HCT116 (cell line): ENCODE measurements at regions not wholly inside any gene's neighbourhood (a gene's known extent, or its start where the extent isn't known, plus 50 kb on each side); places are given as distances from the start of the nearest gene placed in this dataset.

Experiments
- ATAC-seq: fragments of 200-7000 bp; cut with Tn5 transposase; 2 replicates; pipeline ENCODE4 v1.9.1; 2020; ENCODE audit warnings: mild to moderate bottlenecking, moderate library complexity
- BruUV-seq: library from RNA; stranded (reverse); fragments of 400-500 nt; replicated peaks from 2 replicates; lab custom pipeline; 2021; lab: Mats Ljungman, UMichigan
- CTCF ChIA-PET: fragments of 300-600 bp; sonication (Branson Sonifier 250); formaldehyde crosslinking; loops from one replicate; lab custom pipeline; 2021; ENCODE audit warnings: antibody characterized with exemption; lab: Charles Lee
- POLR2A ChIA-PET: fragments of 300-600, 350-600 bp; sonication (Branson Sonifier 250); formaldehyde crosslinking; loops from one replicate; lab custom pipeline; 2021; ENCODE audit warnings: antibody characterized with exemption; lab: Charles Lee
- RAD21 ChIA-PET, 2 experiments: fragments of 300-600 bp; sonication (Branson Sonifier 250); formaldehyde crosslinking; loops; one replicate each; lab custom pipeline; 2023; ENCODE audit warnings: low total read pairs in 2 of 2; ENCODE audit not compliant: uncharacterized antibody in 2 of 2, unreplicated experiment in 2 of 2, low non-redundant PET in 1 of 2; lab: Charles Lee
- DNase-seq: peaks from one replicate; pipeline ENCODE4 v3.0.0-alpha.2; 2010; ENCODE audit warnings: low read depth, low spot score
- H2AFZ ChIP-seq: fragments of 200-600 bp; shearing (Covaris generic), sonication (generic); 2 replicates; pipeline ENCODE4 v1.6.1; 2017; ENCODE audit warnings: low read depth, mixed run types, mixed read lengths, antibody characterized with exemption, low read length; ENCODE audit not compliant: poor library complexity, severe bottlenecking
- H3K27ac ChIP-seq: 2 replicates; pipeline ENCODE4 v1.5.1; 2012; ENCODE audit warnings: low read depth, low read length
- H3K27me3 ChIP-seq: fragments of 200-600 bp; sonication (generic); 2 replicates; pipeline ENCODE4 v1.6.1; 2016; ENCODE audit warnings: mixed run types, low read length, mixed read lengths; ENCODE audit not compliant: insufficient read depth
- H3K36me3 ChIP-seq, 2 experiments: fragments of 200-500 bp in 1 of 2; fragments of 200-600 bp in 1 of 2; sonication (Bioruptor generic) in 1 of 2; sonication (generic) in 1 of 2; 2 replicates each; pipeline versions ENCODE4 v1.5.1 to v1.6.1; 2014 to 2016; ENCODE audit warnings: low read length in 2 of 2, inconsistent platforms in 1 of 2, mixed read lengths in 1 of 2, mixed run types in 1 of 2; ENCODE audit not compliant: insufficient read depth in 2 of 2, control insufficient read depth in 1 of 2
- H3K4me1 ChIP-seq, 2 experiments: fragments of 200-600 bp in 1 of 2; sonication (generic) in 1 of 2; 2 replicates each; pipeline versions ENCODE4 v1.5.1 to v1.6.1; 2012 to 2017; ENCODE audit warnings: low read length in 2 of 2, inconsistent platforms in 1 of 2, mild to moderate bottlenecking in 1 of 2, mixed read lengths in 1 of 2, mixed run types in 1 of 2, moderate library complexity in 1 of 2; ENCODE audit not compliant: insufficient read depth in 2 of 2, control insufficient read depth in 1 of 2
- H3K4me2 ChIP-seq: fragments of 200-600 bp; sonication (generic); 2 replicates; pipeline ENCODE4 v1.6.1; 2017; ENCODE audit warnings: mixed run types, low read length, mixed read lengths
- H3K4me3 ChIP-seq, 2 experiments: fragments of 200-600 bp in 1 of 2; sonication (generic) in 1 of 2; replicated peaks in 1 of 2; 2 replicates each; pipeline ENCODE4 v1.5.1; 2011 to 2016; ENCODE audit warnings: low read length in 2 of 2, control low read depth in 1 of 2, low read depth in 1 of 2, mild to moderate bottlenecking in 1 of 2, mixed read lengths in 1 of 2, mixed run types in 1 of 2
- H3K79me2 ChIP-seq: fragments of 200-600 bp; sonication (generic); 2 replicates; pipeline ENCODE4 v1.6.1; 2017; ENCODE audit warnings: mild to moderate bottlenecking, mixed run types, low read length, moderate library complexity, mixed read lengths; ENCODE audit not compliant: insufficient read depth
- H3K9ac ChIP-seq: fragments of 200-600 bp; sonication (generic); 2 replicates; pipeline ENCODE4 v1.6.1; 2016; ENCODE audit warnings: low read length, mixed read lengths
- H3K9me2 ChIP-seq: fragments of 200-600 bp; sonication (generic), shearing (Covaris generic); 2 replicates; pipeline ENCODE4 v1.6.1; 2017; ENCODE audit warnings: mixed run types, mild to moderate bottlenecking, moderate library complexity; ENCODE audit not compliant: insufficient read depth
- H3K9me3 ChIP-seq, 2 experiments: fragments of 200-500 bp in 1 of 2; fragments of 200-600 bp in 1 of 2; sonication (Bioruptor generic) in 1 of 2; sonication (generic) in 1 of 2; 2 replicates each; pipeline ENCODE4 v1.6.1; 2014 to 2017; ENCODE audit warnings: low read length in 2 of 2, mixed read lengths in 2 of 2, inconsistent platforms in 1 of 2, low read depth in 1 of 2, mild to moderate bottlenecking in 1 of 2, mixed run types in 1 of 2, moderate library complexity in 1 of 2; ENCODE audit not compliant: control insufficient read depth in 1 of 2, insufficient read depth in 1 of 2
- H4K20me1 ChIP-seq: fragments of 200-600 bp; sonication (generic), shearing (Covaris generic); 2 replicates; pipeline ENCODE4 v1.6.1; 2017; ENCODE audit warnings: mixed run types, mild to moderate bottlenecking, moderate library complexity; ENCODE audit not compliant: insufficient read depth
- EZH2phosphoT487 ChIP-seq: fragments of 200-600 bp; IDR thresholded peaks from 2 replicates; pipeline ENCODE4 v1.6.1; 2018; ENCODE audit warnings: antibody characterized with exemption, borderline replicate concordance
- FOSL1 ChIP-seq: IDR thresholded peaks from 2 replicates; pipeline ENCODE4 v1.6.1; 2012; ENCODE audit warnings: low read depth
- POLR2AphosphoS5 ChIP-seq: IDR thresholded peaks from 2 replicates; pipeline ENCODE4 v1.6.1; 2011; ENCODE audit warnings: mild to moderate bottlenecking, low read depth, low read length, moderate library complexity
- intact Hi-C: fragments of 100-400 bp; cut with micrococcal nuclease; formaldehyde crosslinking; loops from 2 replicates; pipeline ENCODE4 v1.10.0; 2022
- TF ChIP-seq, protein P1 (sequence below): IDR thresholded peaks from 2 replicates; pipeline ENCODE4 v1.6.1; 2012; ENCODE audit warnings: low read depth
- TF ChIP-seq, protein P2 (sequence below): IDR thresholded peaks from 2 replicates; pipeline ENCODE4 v1.6.1; 2012

DNA sequence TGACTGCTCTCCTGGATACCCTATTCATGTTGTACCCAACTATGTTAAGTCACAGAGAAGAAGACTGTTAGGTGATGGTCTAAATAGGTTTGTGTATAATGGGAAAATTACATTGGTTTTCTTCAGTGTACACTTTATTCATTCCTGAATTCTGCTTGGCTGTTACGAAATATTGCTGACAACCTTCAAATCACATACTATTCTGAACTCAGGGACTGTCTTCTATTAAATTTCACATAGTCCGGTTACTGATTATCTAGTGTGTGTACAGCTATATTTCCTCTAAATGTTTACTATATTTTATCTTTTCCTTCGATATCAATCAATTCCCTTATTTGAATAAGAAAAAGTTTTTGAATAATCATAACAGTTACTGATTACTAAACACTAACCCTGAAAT, 1090.3 kb upstream of the CITED2 start:
- ChIA-PET POLR2A (interaction anchor here (0.6 kb wide), 1 partner anchor 342 kb away, joined by 4 read pairs; no protein-coding TSS in a partner anchor), RAD21 (no interaction called here), CTCF (no interaction called here)
- no peaks in the 10 kb centered on the region for H3K79me2 ChIP-seq
- no peak overlapping the region for H3K4me3 ChIP-seq
- BruUV-seq: no TSS peak
- no peak overlapping the region for H3K9ac ChIP-seq
- no peak overlapping the region for H2AFZ ChIP-seq
- H3K9me2 ChIP-seq: no peaks in the 10 kb centered on the region
- intact Hi-C loops: loop anchor here (10.0 kb wide), 1 partner anchor 430 kb away; no protein-coding TSS in a partner anchor
- TF ChIP-seq POLR2AphosphoS5 (no peak), EZH2phosphoT487 (no peak), FOSL1 (no peak)
- TF ChIP-seq, protein P1, sequence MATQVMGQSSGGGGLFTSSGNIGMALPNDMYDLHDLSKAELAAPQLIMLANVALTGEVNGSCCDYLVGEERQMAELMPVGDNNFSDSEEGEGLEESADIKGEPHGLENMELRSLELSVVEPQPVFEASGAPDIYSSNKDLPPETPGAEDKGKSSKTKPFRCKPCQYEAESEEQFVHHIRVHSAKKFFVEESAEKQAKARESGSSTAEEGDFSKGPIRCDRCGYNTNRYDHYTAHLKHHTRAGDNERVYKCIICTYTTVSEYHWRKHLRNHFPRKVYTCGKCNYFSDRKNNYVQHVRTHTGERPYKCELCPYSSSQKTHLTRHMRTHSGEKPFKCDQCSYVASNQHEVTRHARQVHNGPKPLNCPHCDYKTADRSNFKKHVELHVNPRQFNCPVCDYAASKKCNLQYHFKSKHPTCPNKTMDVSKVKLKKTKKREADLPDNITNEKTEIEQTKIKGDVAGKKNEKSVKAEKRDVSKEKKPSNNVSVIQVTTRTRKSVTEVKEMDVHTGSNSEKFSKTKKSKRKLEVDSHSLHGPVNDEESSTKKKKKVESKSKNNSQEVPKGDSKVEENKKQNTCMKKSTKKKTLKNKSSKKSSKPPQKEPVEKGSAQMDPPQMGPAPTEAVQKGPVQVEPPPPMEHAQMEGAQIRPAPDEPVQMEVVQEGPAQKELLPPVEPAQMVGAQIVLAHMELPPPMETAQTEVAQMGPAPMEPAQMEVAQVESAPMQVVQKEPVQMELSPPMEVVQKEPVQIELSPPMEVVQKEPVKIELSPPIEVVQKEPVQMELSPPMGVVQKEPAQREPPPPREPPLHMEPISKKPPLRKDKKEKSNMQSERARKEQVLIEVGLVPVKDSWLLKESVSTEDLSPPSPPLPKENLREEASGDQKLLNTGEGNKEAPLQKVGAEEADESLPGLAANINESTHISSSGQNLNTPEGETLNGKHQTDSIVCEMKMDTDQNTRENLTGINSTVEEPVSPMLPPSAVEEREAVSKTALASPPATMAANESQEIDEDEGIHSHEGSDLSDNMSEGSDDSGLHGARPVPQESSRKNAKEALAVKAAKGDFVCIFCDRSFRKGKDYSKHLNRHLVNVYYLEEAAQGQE: no peak
- TF ChIP-seq, protein P2, sequence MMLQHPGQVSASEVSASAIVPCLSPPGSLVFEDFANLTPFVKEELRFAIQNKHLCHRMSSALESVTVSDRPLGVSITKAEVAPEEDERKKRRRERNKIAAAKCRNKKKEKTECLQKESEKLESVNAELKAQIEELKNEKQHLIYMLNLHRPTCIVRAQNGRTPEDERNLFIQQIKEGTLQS: no peak
- ATAC-seq (no peak), DNase-seq (no peak)
- no peak overlapping the region for H3K27ac ChIP-seq
- H3K4me1 ChIP-seq: peaks cover 14 to 17% of the 10 kb centered on the region in 2 experiments; a peak in 3 of 4 replicates
- peaks cover 3 to 5% of the 10 kb centered on the region in 2 experiments; a peak in 2 of 4 replicates for H3K9me3 ChIP-seq
- no peaks in the 10 kb centered on the region for H4K20me1 ChIP-seq
- no peaks in the 10 kb centered on the region for H3K36me3 ChIP-seq
- no peak overlapping the region for H3K4me2 ChIP-seq
- H3K27me3 ChIP-seq: no peaks in the 10 kb centered on the region
